OCI-M1 (cell line): ENCODE measurements at regions not wholly inside any gene's neighbourhood (a gene's known extent, or its start where the extent isn't known, plus 50 kb on each side); places are given as distances from the start of the nearest gene placed in this dataset.
A peak's percentile ranks its signal among the peaks of the same experiment; 100 is the strongest.

Experiments used
- DNase-seq: peaks from one replicate; lab custom pipeline; 2025; lab: John Stamatoyannopoulos, UW

- DNase-seq: peak; percentile 41
Measured at GRCh38 chr6:164072240-164072666, 657.7 kb downstream of the QKI start.

- no peak for DNase-seq
Measured at GRCh38 chr6:164069350-164069990, 655.0 kb downstream of the QKI start.

- DNase-seq: peak; percentile 53
Measured at GRCh38 chr6:164068527-164068926, 654.0 kb downstream of the QKI start.

- DNase-seq: no peak
Measured at GRCh38 chr6:164066766-164067165, 652.2 kb downstream of the QKI start.

GRCh38 chr6:164066335-164066734, 651.8 kb downstream of the QKI start:
- DNase-seq: no peak

- DNase-seq: no peak
Measured at GRCh38 chr6:164063346-164063745, 648.8 kb downstream of the QKI start.

GRCh38 chr6:164062872-164063271, 648.4 kb downstream of the QKI start:
- no peak for DNase-seq

GRCh38 chr6:164057876-164058275, 643.4 kb downstream of the QKI start:
- DNase-seq: no peak

- DNase-seq: no peak
Measured at GRCh38 chr6:164051427-164051826, 636.9 kb downstream of the QKI start.

- DNase-seq: no peak
Measured at GRCh38 chr6:164049517-164049988, 635.0 kb downstream of the QKI start.

- DNase-seq: no peak
Measured at GRCh38 chr6:164048840-164049516, 634.5 kb downstream of the QKI start.

GRCh38 chr6:164045082-164045481, 630.6 kb downstream of the QKI start:
- DNase-seq: peak; percentile 37

- peak; percentile 44 for DNase-seq
Measured at GRCh38 chr6:164043656-164044055, 629.1 kb downstream of the QKI start.

- DNase-seq: peak; percentile 99
Measured at GRCh38 chr6:164042212-164042611, 627.7 kb downstream of the QKI start.

GRCh38 chr6:164040994-164041393, 626.5 kb downstream of the QKI start:
- DNase-seq: no peak

- no peak for DNase-seq
Measured at GRCh38 chr6:164039954-164040375, 625.4 kb downstream of the QKI start.

- no peak for DNase-seq
Measured at GRCh38 chr6:164037171-164037870, 622.8 kb downstream of the QKI start.

GRCh38 chr6:164035900-164036485, 621.5 kb downstream of the QKI start:
- no peak for DNase-seq

GRCh38 chr6:164034602-164035140, 620.2 kb downstream of the QKI start:
- DNase-seq: no peak

- DNase-seq: no peak
Measured at GRCh38 chr6:164025180-164025579, 610.7 kb downstream of the QKI start.

GRCh38 chr6:164023535-164023934, 609.0 kb downstream of the QKI start:
- no peak for DNase-seq

- DNase-seq: no peak
Measured at GRCh38 chr6:164022632-164023031, 608.1 kb downstream of the QKI start.
